D721Med (cell line): ENCODE measurements at regions not wholly inside any gene's neighbourhood (a gene's known extent, or its start where the extent isn't known, plus 50 kb on each side); places are given as distances from the start of the nearest gene placed in this dataset.

Experiments
- DNase-seq: peaks from one replicate; pipeline ENCODE4 v3.0.0; 2011; ENCODE audit warnings: low spot score; ENCODE audit not compliant: insufficient read length
- FAIRE-seq: peaks from 2 replicates; lab custom pipeline; 2011; peaks lifted over from hg19 to GRCh38; lab: Jason Lieb, UNC
- CTCF ChIP-seq: IDR thresholded peaks from 2 replicates; pipeline ENCODE4 v1.5.1; 2012; ENCODE audit warnings: mild to moderate bottlenecking, control low read depth; ENCODE audit not compliant: insufficient read depth; ENCODE audit errors: missing control alignments

DNA sequence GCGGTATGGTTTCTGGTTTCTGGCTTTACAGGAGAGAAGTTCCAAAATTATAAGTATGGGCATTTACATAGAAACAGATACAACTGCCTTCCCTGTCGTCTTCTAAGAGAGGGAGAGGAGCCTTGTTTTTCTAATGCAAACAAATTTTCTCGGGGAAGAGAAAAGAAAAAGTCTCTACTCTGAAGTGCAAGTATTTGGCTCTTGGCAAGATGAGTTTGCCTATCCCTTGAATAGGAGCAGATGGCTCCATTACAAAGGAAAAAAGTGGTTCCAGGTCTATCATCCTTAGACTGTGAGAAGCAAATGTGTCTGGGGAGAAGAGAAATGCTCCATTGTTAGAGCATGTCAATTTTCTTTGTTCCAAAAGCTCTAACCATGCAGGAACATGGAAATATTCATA is 455.6 kb downstream of the BUD13 start:
- DNase-seq: no peak
- TF ChIP-seq CTCF: no peak
- FAIRE-seq: no peak

DNA sequence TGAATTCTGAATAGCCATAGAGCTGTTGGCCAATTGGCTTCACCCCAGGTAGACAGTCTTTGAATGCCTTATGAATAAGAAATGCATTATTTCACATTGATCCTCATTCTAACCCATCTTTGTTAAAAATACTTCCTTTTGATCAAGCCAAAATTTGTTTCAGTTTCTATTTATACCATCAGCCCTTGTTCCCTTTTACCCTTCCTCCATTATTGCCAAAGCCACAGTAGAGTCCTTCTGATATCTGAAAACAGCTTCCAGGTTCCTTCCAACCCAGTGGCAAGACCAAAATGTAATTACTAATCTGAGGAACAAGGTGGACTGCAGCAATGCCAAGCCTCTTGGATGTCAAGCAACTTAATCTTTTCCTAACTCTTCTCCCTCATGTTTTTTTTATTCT is 458.8 kb downstream of the BUD13 start:
- no peak for DNase-seq
- FAIRE-seq: no peak
- TF ChIP-seq CTCF: no peak

GRCh38 chr11:116312570-116313391 is 460.0 kb downstream of the BUD13 start:
- no peak for DNase-seq
- FAIRE-seq: no peak
- TF ChIP-seq CTCF: no peak

DNA sequence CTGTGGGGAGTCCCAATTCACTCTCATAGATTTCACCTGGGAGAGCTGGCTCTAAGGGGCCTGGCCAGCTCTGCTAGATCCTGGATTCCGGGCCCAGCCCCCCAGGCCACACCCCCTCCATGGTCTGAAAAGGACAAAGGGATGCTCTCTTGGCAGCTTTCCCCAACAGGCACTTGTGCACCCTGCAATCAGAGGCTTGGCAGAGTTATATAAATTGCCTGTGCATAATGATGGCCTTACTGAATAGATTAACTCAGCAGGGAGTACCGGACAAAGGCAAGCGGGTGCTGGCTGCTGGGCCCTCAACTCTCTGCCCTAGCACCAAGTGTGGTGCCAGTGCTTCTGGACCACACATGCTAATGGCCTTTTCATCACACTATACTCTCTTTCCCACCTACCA is 461.6 kb downstream of the BUD13 start:
- DNase-seq (no peak), FAIRE-seq (no peak)
- no peak for TF ChIP-seq CTCF

- DNase-seq (no peak), FAIRE-seq (no peak)
- no peak for TF ChIP-seq CTCF
Measured at GRCh38 chr11:116310698-116311097, 462.1 kb downstream of the BUD13 start.

GRCh38 chr11:116310226-116310625 is 462.6 kb downstream of the BUD13 start:
- no peak for TF ChIP-seq CTCF
- DNase-seq (no peak), FAIRE-seq (no peak)

DNA sequence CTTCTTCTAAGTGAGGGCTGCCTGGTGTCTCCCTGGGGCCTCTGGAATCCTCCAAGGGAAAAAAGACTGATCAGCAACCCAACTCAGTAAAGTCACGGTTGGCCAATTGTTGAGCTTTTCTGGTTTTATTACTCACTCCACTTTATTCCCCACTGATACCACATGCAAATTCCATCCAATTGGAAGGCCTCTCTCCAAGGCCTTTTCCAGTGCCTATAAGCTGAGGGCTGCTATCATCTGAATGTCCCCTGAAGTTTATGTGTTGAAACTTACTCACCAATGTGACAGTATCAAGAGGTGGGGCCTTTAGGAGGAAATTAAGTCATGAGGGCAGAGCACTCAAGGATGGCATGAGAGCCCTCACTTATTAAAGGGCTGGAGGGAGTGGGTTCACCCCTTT is 463.3 kb downstream of the BUD13 start:
- TF ChIP-seq CTCF: no peak
- FAIRE-seq (no peak), DNase-seq (no peak)
